ENCODE measurements at regions not wholly inside any gene's neighbourhood (a gene's known extent, or its start where the extent isn't known, plus 50 kb on each side); places are given as distances from the start of the nearest gene placed in this dataset.

DNA sequence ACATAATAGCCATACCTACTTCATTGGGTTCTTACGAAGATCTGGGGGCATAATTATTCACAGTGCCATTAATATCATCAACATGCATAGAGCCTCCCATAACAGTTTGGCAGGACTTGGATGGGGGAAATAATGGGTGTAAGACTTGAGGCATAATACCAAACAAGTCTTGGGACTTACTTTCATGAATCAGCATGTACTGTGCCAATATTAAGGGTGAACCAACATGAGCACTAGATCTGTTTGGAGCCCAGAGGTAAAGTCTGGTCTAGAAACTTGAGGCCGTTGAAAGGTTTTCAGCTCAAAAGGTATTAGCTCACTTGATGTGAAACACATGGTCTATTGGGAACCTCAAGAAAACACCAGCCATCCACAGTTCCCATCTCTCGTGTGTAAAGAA lies 56.7 kb upstream of the ZC3H11B start:
- intact Hi-C loops (cut with DNase I; ENCODE audit: low total_unique reads) = loop anchor here (10.0 kb wide), 1 partner anchor 1335 kb away; no protein-coding TSS in a partner anchor
- Histone ChIP-seq H3K4me1 (peaks cover 0 to 16% of the 10 kb centered on the region in 2 donors), H3K27me3 (no peaks in the 10 kb centered on the region), H3K27ac (no peak overlapping the region), H3K4me3 (no peak overlapping the region), H3K36me3 (no peaks in the 10 kb centered on the region), H3K9me3 (no peaks in the 10 kb centered on the region)
- DNase-seq (no peak), ATAC-seq (no peak)
- in situ Hi-C loops (cut with MboI; ENCODE audit: low sequenced_read_pairs in 4 of 4) = loop anchor here (25.0 kb wide), 1 partner anchor 1332 kb away; the partner anchor contains the start of gene TGFB2 (in 4 of the 4)
- TF ChIP-seq POLR2A (IDR thresholded peaks at IDR 0.05) (no peak), CTCF (IDR thresholded peaks at IDR 0.05 in 4 of 5, conservative IDR thresholded peaks at IDR 0.05 in 1 of 5) (no peak)

GRCh38 chr1:219669042-219669441 lies 56.1 kb upstream of the ZC3H11B start:
- Histone ChIP-seq H3K36me3 (no peaks in the 10 kb centered on the region), H3K27me3 (no peaks in the 10 kb centered on the region), H3K4me1 (peaks cover 0 to 16% of the 10 kb centered on the region in 2 donors), H3K9me3 (no peaks in the 10 kb centered on the region), H3K4me3 (no peak overlapping the region), H3K27ac (no peak overlapping the region)
- DNase-seq (no peak), ATAC-seq (no peak)
- intact Hi-C loops (cut with DNase I; ENCODE audit: low total_unique reads) = loop anchor here (10.0 kb wide), 1 partner anchor 1334 kb away; no protein-coding TSS in a partner anchor
- TF ChIP-seq POLR2A (IDR thresholded peaks at IDR 0.05) = no peak
- TF ChIP-seq CTCF (IDR thresholded peaks at IDR 0.05 in 4 of 5, conservative IDR thresholded peaks at IDR 0.05 in 1 of 5) = no peak
- in situ Hi-C loops (cut with MboI; ENCODE audit: low sequenced_read_pairs in 4 of 4) = loop anchor here (25.0 kb wide), 1 partner anchor 1332 kb away; the partner anchor contains the start of gene TGFB2 (in 4 of the 4)

- Histone ChIP-seq H3K27me3 (no peaks in the 10 kb centered on the region), H3K36me3 (no peaks in the 10 kb centered on the region), H3K9me3 (no peaks in the 10 kb centered on the region), H3K4me3 (no peak overlapping the region), H3K27ac (no peak overlapping the region), H3K4me1 (peaks cover 0 to 16% of the 10 kb centered on the region in 2 donors)
- no peak for ATAC-seq
- intact Hi-C loops (cut with DNase I; ENCODE audit: low total_unique reads) = loop anchor here (10.0 kb wide), 1 partner anchor 1334 kb away; no protein-coding TSS in a partner anchor
- no peak for TF ChIP-seq CTCF (IDR thresholded peaks at IDR 0.05 in 4 of 5, conservative IDR thresholded peaks at IDR 0.05 in 1 of 5)
- no peak for TF ChIP-seq POLR2A (IDR thresholded peaks at IDR 0.05)
- no peak for DNase-seq
- in situ Hi-C loops (cut with MboI; ENCODE audit: low sequenced_read_pairs in 4 of 4) = loop anchor here (25.0 kb wide), 1 partner anchor 1331 kb away; the partner anchor contains the start of gene TGFB2 (in 4 of the 4)
These were observed 55.5 kb upstream of the ZC3H11B start for GRCh38 chr1:219668446-219668845.

GRCh38 chr1:219666242-219666641 lies 53.3 kb upstream of the ZC3H11B start:
- Histone ChIP-seq H3K4me1 (peaks cover 0 to 7% of the 10 kb centered on the region in 2 donors), H3K36me3 (no peaks in the 10 kb centered on the region), H3K4me3 (no peak overlapping the region), H3K9me3 (no peaks in the 10 kb centered on the region), H3K27me3 (no peaks in the 10 kb centered on the region), H3K27ac (no peak overlapping the region)
- no peak for DNase-seq
- intact Hi-C loops (cut with DNase I; ENCODE audit: low total_unique reads) (loop anchor here (10.0 kb wide), 1 partner anchor 1331 kb away; no protein-coding TSS in a partner anchor), in situ Hi-C loops (cut with MboI; ENCODE audit: low sequenced_read_pairs in 4 of 4) (loop anchor here (25.0 kb wide), 1 partner anchor 1329 kb away; the partner anchor contains the start of gene TGFB2 (in 4 of the 4))
- ATAC-seq = peak in 1 of 2 donors; percentile 50
- no peak for TF ChIP-seq POLR2A (IDR thresholded peaks at IDR 0.05)
- TF ChIP-seq CTCF (IDR thresholded peaks at IDR 0.05 in 4 of 5, conservative IDR thresholded peaks at IDR 0.05 in 1 of 5) = no peak
